ENCODE measurements at regions not wholly inside any gene's neighbourhood (a gene's known extent, or its start where the extent isn't known, plus 50 kb on each side); places are given as distances from the start of the nearest gene placed in this dataset.
A peak's percentile ranks its signal among the peaks of the same experiment; 100 is the strongest.

- Histone ChIP-seq H3K79me2 (ENCODE audit: insufficient read depth, low read length) (no peaks in the 10 kb centered on the region), H3K4me1 (ENCODE audit: insufficient read depth, low read length) (peaks cover 45% of the 10 kb centered on the region), H4K20me1 (ENCODE audit: insufficient read depth, low read length) (no peaks in the 10 kb centered on the region), H2AFZ (ENCODE audit: low read length) (no peak overlapping the region), H3K4me2 (ENCODE audit: insufficient read depth, low read length) (no peak overlapping the region), H3K9me3 (ENCODE audit: low read depth, low read length) (no peaks in the 10 kb centered on the region), H3K27me3 (ENCODE audit: insufficient read depth, low read length) (no peaks in the 10 kb centered on the region), H3K27ac (ENCODE audit: low read depth, low read length) (peak overlapping the region; percentile 96), H3K4me3 (ENCODE audit: insufficient read depth, low read length) (no peak overlapping the region), H3K36me3 (ENCODE audit: insufficient read depth, low read length) (no peaks in the 10 kb centered on the region)
- no peak for DNase-seq (ENCODE audit: insufficient read length, low spot score, missing footprints)
- no peak for TF ChIP-seq CTCF (IDR thresholded peaks at IDR 0.05; ENCODE audit: extremely low read depth, low read depth, low read length)
Observed at GRCh38 chr7:116356979-116357378, 142.6 kb upstream of the CAV2 start.

- H3K9me3 ChIP-seq (ENCODE audit: low read depth, low read length) = no peaks in the 10 kb centered on the region
- peak overlapping the region; percentile 43 for H2AFZ ChIP-seq (ENCODE audit: low read length)
- no peaks in the 10 kb centered on the region for H4K20me1 ChIP-seq (ENCODE audit: insufficient read depth, low read length)
- peaks cover 45% of the 10 kb centered on the region for H3K4me1 ChIP-seq (ENCODE audit: insufficient read depth, low read length)
- H3K27ac ChIP-seq (ENCODE audit: low read depth, low read length) = peak overlapping the region; percentile 96
- no peaks in the 10 kb centered on the region for H3K79me2 ChIP-seq (ENCODE audit: insufficient read depth, low read length)
- no peaks in the 10 kb centered on the region for H3K36me3 ChIP-seq (ENCODE audit: insufficient read depth, low read length)
- H3K27me3 ChIP-seq (ENCODE audit: insufficient read depth, low read length) = no peaks in the 10 kb centered on the region
- DNase-seq (ENCODE audit: insufficient read length, low spot score, missing footprints) = peak; percentile 38
- no peak overlapping the region for H3K4me2 ChIP-seq (ENCODE audit: insufficient read depth, low read length)
- TF ChIP-seq CTCF (IDR thresholded peaks at IDR 0.05; ENCODE audit: extremely low read depth, low read depth, low read length) = no peak
- H3K4me3 ChIP-seq (ENCODE audit: insufficient read depth, low read length) = no peak overlapping the region
Observed at GRCh38 chr7:116357781-116358670, 141.5 kb upstream of the CAV2 start.

- H2AFZ ChIP-seq (ENCODE audit: low read length) = no peak overlapping the region
- no peak for TF ChIP-seq CTCF (IDR thresholded peaks at IDR 0.05; ENCODE audit: extremely low read depth, low read depth, low read length)
- H4K20me1 ChIP-seq (ENCODE audit: insufficient read depth, low read length) = no peaks in the 10 kb centered on the region
- DNase-seq (ENCODE audit: insufficient read length, low spot score, missing footprints) = no peak
- H3K9me3 ChIP-seq (ENCODE audit: low read depth, low read length) = no peaks in the 10 kb centered on the region
- H3K4me2 ChIP-seq (ENCODE audit: insufficient read depth, low read length) = no peak overlapping the region
- no peak overlapping the region for H3K4me3 ChIP-seq (ENCODE audit: insufficient read depth, low read length)
- no peaks in the 10 kb centered on the region for H3K27me3 ChIP-seq (ENCODE audit: insufficient read depth, low read length)
- no peaks in the 10 kb centered on the region for H3K36me3 ChIP-seq (ENCODE audit: insufficient read depth, low read length)
- peaks cover 15% of the 10 kb centered on the region for H3K4me1 ChIP-seq (ENCODE audit: insufficient read depth, low read length)
- H3K27ac ChIP-seq (ENCODE audit: low read depth, low read length) = no peak overlapping the region
- no peaks in the 10 kb centered on the region for H3K79me2 ChIP-seq (ENCODE audit: insufficient read depth, low read length)
Observed at GRCh38 chr7:116361767-116362166, 137.8 kb upstream of the CAV2 start.

- H2AFZ ChIP-seq (ENCODE audit: low read length) = no peak overlapping the region
- no peaks in the 10 kb centered on the region for H4K20me1 ChIP-seq (ENCODE audit: insufficient read depth, low read length)
- no peak for TF ChIP-seq CTCF (IDR thresholded peaks at IDR 0.05; ENCODE audit: extremely low read depth, low read depth, low read length)
- no peak overlapping the region for H3K27ac ChIP-seq (ENCODE audit: low read depth, low read length)
- H3K4me2 ChIP-seq (ENCODE audit: insufficient read depth, low read length) = no peak overlapping the region
- no peaks in the 10 kb centered on the region for H3K4me1 ChIP-seq (ENCODE audit: insufficient read depth, low read length)
- H3K27me3 ChIP-seq (ENCODE audit: insufficient read depth, low read length) = no peaks in the 10 kb centered on the region
- no peaks in the 10 kb centered on the region for H3K79me2 ChIP-seq (ENCODE audit: insufficient read depth, low read length)
- DNase-seq (ENCODE audit: insufficient read length, low spot score, missing footprints) = no peak
- no peak overlapping the region for H3K4me3 ChIP-seq (ENCODE audit: insufficient read depth, low read length)
- no peaks in the 10 kb centered on the region for H3K36me3 ChIP-seq (ENCODE audit: insufficient read depth, low read length)
- no peaks in the 10 kb centered on the region for H3K9me3 ChIP-seq (ENCODE audit: low read depth, low read length)
Observed at GRCh38 chr7:116363637-116364432, 135.7 kb upstream of the CAV2 start.
